Tibial nerve (tissue), 4 donors: ENCODE measurements at regions not wholly inside any gene's neighbourhood (a gene's known extent, or its start where the extent isn't known, plus 50 kb on each side); places are given as distances from the start of the nearest gene placed in this dataset.
"Not testable (repeated sequence)": the region's sequence is repeated elsewhere in the genome, so short reads cannot be mapped to it uniquely, and the experiment has no call there.

Source experiments
- EP300 ChIP-seq, 2 donors: sonication (generic); formaldehyde crosslinking; IDR thresholded peaks; one replicate each; pipeline ENCODE4 v1.6.1; 2017; ENCODE audit warnings: antibody characterized with exemption in 2 of 2, mild to moderate bottlenecking in 1 of 2
- POLR2A ChIP-seq, 2 donors: fragments of 450-650 bp; IDR thresholded peaks; one replicate each; pipeline ENCODE4 v1.6.1; 2017; ENCODE audit warnings: antibody characterized with exemption in 2 of 2, mild to moderate bottlenecking in 2 of 2, moderate library complexity in 2 of 2
- TF ChIP-seq, protein P1 (sequence below), 5 experiments: fragments of 200-600 bp in 3 of 5; fragments of 450-650 bp in 2 of 5; sonication (generic) in 3 of 5; IDR thresholded peaks; one replicate each; pipeline ENCODE4 v1.5.1; 2016 to 2019; ENCODE audit warnings: antibody characterized with exemption in 5 of 5, mild to moderate bottlenecking in 3 of 5, moderate library complexity in 2 of 5

DNA sequence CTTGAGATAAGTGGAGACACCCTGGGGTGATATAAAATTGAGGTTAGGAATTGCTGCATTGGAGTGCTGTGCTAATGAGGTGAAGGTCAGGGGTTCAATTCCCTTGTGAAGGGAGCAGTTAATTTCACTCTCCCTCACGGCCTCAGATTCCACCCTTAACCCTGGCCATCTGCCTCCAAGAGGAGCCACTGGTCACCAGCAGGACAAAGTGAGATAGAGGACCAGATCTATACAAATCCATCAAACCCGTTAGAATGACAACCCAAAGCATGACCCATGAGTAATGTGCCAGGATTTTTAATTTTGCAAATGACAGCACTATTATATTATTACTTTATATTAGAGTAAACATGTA lies 186.4 kb upstream of the IRF2BP2 start:
- TF ChIP-seq POLR2A, EP300 (IDR thresholded peaks at IDR 0.05): not testable (repeated sequence)
- TF ChIP-seq, protein P1, sequence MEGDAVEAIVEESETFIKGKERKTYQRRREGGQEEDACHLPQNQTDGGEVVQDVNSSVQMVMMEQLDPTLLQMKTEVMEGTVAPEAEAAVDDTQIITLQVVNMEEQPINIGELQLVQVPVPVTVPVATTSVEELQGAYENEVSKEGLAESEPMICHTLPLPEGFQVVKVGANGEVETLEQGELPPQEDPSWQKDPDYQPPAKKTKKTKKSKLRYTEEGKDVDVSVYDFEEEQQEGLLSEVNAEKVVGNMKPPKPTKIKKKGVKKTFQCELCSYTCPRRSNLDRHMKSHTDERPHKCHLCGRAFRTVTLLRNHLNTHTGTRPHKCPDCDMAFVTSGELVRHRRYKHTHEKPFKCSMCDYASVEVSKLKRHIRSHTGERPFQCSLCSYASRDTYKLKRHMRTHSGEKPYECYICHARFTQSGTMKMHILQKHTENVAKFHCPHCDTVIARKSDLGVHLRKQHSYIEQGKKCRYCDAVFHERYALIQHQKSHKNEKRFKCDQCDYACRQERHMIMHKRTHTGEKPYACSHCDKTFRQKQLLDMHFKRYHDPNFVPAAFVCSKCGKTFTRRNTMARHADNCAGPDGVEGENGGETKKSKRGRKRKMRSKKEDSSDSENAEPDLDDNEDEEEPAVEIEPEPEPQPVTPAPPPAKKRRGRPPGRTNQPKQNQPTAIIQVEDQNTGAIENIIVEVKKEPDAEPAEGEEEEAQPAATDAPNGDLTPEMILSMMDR (IDR thresholded peaks at IDR 0.05): not testable (repeated sequence)
